ENCODE measurements at regions not wholly inside any gene's neighbourhood (a gene's known extent, or its start where the extent isn't known, plus 50 kb on each side); places are given as distances from the start of the nearest gene placed in this dataset.

- Histone ChIP-seq H3K36me3 (no peaks in the 10 kb centered on the region), H3K9me3 (ENCODE audit: low read depth) (no peaks in the 10 kb centered on the region), H3K27me3 (peaks cover 6% of the 10 kb centered on the region), H3K4me3 (no peak overlapping the region), H3K4me1 (ENCODE audit: low read depth) (no peaks in the 10 kb centered on the region), H3K27ac (no peak overlapping the region)
- no peak for DNase-seq (ENCODE audit: low read depth in 1 of 2, low spot score in 1 of 2)
- TF ChIP-seq CTCF (IDR thresholded peaks at IDR 0.05; ENCODE audit: low read depth, low read length) = no peak
These were observed 343.1 kb downstream of the TEX29 start for GRCh38 chr13:111663505-111663904.

GRCh38 chr13:111663953-111664421 lies 343.5 kb downstream of the TEX29 start:
- no peak for DNase-seq (ENCODE audit: low read depth in 1 of 2, low spot score in 1 of 2)
- H3K27ac ChIP-seq = no peak overlapping the region
- no peaks in the 10 kb centered on the region for H3K4me1 ChIP-seq (ENCODE audit: low read depth)
- no peak overlapping the region for H3K4me3 ChIP-seq
- no peaks in the 10 kb centered on the region for H3K9me3 ChIP-seq (ENCODE audit: low read depth)
- H3K27me3 ChIP-seq = peaks cover 6% of the 10 kb centered on the region
- TF ChIP-seq CTCF (IDR thresholded peaks at IDR 0.05; ENCODE audit: low read depth, low read length) = no peak
- H3K36me3 ChIP-seq = no peaks in the 10 kb centered on the region

- Histone ChIP-seq H3K4me3 (no peak overlapping the region), H3K27ac (no peak overlapping the region), H3K36me3 (no peaks in the 10 kb centered on the region), H3K9me3 (ENCODE audit: low read depth) (no peaks in the 10 kb centered on the region), H3K4me1 (ENCODE audit: low read depth) (no peaks in the 10 kb centered on the region), H3K27me3 (peaks cover 6% of the 10 kb centered on the region)
- DNase-seq (ENCODE audit: low read depth in 1 of 2, low spot score in 1 of 2) = no peak
- TF ChIP-seq CTCF (IDR thresholded peaks at IDR 0.05; ENCODE audit: low read depth, low read length) = no peak
These were observed 344.3 kb downstream of the TEX29 start for GRCh38 chr13:111664696-111665095.

GRCh38 chr13:111665691-111666095 lies 345.3 kb downstream of the TEX29 start:
- DNase-seq (ENCODE audit: low read depth in 1 of 2, low spot score in 1 of 2) = no peak
- no peaks in the 10 kb centered on the region for H3K9me3 ChIP-seq (ENCODE audit: low read depth)
- H3K27me3 ChIP-seq = peaks cover 6% of the 10 kb centered on the region
- no peaks in the 10 kb centered on the region for H3K36me3 ChIP-seq
- H3K4me1 ChIP-seq (ENCODE audit: low read depth) = no peaks in the 10 kb centered on the region
- no peak for TF ChIP-seq CTCF (IDR thresholded peaks at IDR 0.05; ENCODE audit: low read depth, low read length)
- no peak overlapping the region for H3K27ac ChIP-seq
- H3K4me3 ChIP-seq = no peak overlapping the region

GRCh38 chr13:111666164-111666776 lies 345.8 kb downstream of the TEX29 start:
- H3K4me3 ChIP-seq = no peak overlapping the region
- DNase-seq (ENCODE audit: low read depth in 1 of 2, low spot score in 1 of 2) = no peak
- no peaks in the 10 kb centered on the region for H3K9me3 ChIP-seq (ENCODE audit: low read depth)
- no peak overlapping the region for H3K27ac ChIP-seq
- no peaks in the 10 kb centered on the region for H3K4me1 ChIP-seq (ENCODE audit: low read depth)
- H3K27me3 ChIP-seq = peaks cover 6% of the 10 kb centered on the region
- TF ChIP-seq CTCF (IDR thresholded peaks at IDR 0.05; ENCODE audit: low read depth, low read length) = no peak
- no peaks in the 10 kb centered on the region for H3K36me3 ChIP-seq

All from cardiac muscle cell (in vitro differentiated cells and primary cell).